ES-I3 (cell line): ENCODE measurements at regions not wholly inside any gene's neighbourhood (a gene's known extent, or its start where the extent isn't known, plus 50 kb on each side); places are given as distances from the start of the nearest gene placed in this dataset.

Source experiments
- H3K36me3 ChIP-seq: 2 replicates; pipeline ENCODE4 v1.6.1; 2013; ENCODE audit warnings: mild to moderate bottlenecking, low read length, control low read depth, moderate library complexity; ENCODE audit not compliant: insufficient read depth
- H3K4me1 ChIP-seq: 2 replicates; pipeline ENCODE4 v1.6.1; 2013; ENCODE audit warnings: mild to moderate bottlenecking, control low read depth, low read length; ENCODE audit not compliant: insufficient read depth
- H3K9ac ChIP-seq: 2 replicates; pipeline ENCODE4 v1.6.1; 2013; ENCODE audit warnings: low read depth, mild to moderate bottlenecking, low read length, moderate library complexity
- H3K9me3 ChIP-seq: 2 replicates; pipeline ENCODE4 v1.6.1; 2013; ENCODE audit warnings: mild to moderate bottlenecking, low read length, moderate library complexity; ENCODE audit not compliant: control insufficient read depth, insufficient read depth

- Histone ChIP-seq H3K4me1 (no peaks in the 10 kb centered on the region), H3K9ac (no peak overlapping the region), H3K9me3 (no peaks in the 10 kb centered on the region), H3K36me3 (no peaks in the 10 kb centered on the region)
Observed at GRCh38 chr6:141682391-141682790, 450.3 kb upstream of the GJE1 start.

DNA sequence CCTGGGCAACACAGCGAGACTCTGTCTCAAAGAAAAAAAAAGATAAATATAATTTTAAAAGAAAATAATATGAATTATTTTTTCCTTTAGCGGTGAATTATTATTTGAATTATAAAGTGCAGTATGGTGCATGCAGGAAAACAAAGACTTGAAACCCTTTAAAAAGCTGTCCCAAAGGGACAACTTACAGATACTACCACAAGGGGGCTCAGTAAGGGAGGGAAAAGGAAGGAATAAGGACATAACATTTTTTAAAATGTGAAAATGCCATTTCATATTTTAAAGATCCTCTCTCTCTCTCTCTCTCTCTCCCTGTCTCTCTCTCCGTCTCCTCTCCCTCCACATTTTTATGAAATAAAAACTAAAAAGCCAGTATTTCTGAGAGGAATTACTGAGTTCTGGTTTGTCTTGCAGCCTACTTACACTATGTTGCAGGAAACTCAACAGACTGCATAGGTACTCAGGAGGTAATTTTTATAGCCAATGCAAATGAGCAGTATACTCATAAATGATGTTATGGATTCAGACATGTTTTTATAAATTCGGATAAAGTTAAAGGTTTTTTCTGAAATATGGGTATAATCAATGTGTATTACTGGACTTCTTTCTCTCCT, 455.0 kb upstream of the GJE1 start:
- Histone ChIP-seq H3K36me3 (no peaks in the 10 kb centered on the region), H3K9me3 (no peaks in the 10 kb centered on the region), H3K4me1 (no peaks in the 10 kb centered on the region), H3K9ac (no peak overlapping the region)

DNA sequence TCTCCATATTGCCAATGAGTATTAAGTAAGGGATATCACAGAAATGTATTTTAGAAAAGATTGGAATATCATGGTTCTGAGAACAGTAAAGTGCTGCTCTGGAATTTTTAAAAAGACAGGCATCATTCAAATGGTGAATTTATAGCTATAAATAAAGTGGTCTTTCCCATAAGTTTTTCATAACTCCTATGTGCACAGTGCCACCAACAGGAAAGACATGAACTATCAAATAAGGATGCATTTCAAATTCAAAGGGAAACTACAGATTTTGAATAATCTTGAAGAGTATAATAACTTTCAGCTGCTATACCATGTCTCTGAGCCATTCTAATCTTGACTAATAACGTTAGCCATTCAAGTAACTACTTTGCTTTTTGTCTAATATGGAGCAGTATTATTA, 456.8 kb upstream of the GJE1 start:
- Histone ChIP-seq H3K9ac (no peak overlapping the region), H3K4me1 (no peaks in the 10 kb centered on the region), H3K9me3 (no peaks in the 10 kb centered on the region), H3K36me3 (no peaks in the 10 kb centered on the region)

GRCh38 chr6:141669141-141669540, 463.6 kb upstream of the GJE1 start:
- Histone ChIP-seq H3K9me3 (no peaks in the 10 kb centered on the region), H3K4me1 (no peaks in the 10 kb centered on the region)

DNA sequence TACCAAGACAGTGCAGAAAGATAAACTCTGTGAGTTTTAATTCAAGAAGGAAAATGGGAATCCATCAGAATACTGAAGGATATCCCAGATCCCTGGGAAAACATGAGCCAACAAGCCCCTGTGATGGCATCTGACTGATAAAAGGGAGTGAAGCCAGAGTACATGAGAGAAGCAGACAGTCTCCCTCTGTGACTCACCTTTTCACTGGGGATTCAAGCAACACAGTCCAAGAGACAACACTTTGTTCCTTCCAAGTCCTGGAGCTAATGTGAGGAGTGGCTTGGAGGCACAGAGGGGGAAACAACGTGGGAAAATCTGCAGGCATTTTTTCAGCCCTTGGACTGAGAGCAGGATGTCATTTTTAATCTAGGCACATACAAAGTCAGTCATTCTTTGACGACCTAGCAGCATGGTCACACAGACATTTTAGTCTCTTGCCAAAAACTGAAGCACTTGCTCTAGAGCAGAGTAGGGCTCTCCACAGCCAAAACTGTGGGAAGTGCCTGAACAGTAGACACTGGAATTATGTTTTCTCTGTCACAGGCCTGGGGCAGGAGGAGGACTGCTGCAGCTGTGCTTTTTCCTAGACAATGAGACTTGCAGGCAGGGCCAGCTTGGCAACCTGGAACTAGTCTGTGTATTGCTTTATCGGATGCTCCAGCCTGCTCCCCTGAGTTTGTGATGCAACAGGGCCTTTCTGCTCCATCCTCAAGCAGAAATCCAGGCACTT, 465.0 kb upstream of the GJE1 start:
- no peaks in the 10 kb centered on the region for H3K4me1 ChIP-seq
- H3K36me3 ChIP-seq = no peaks in the 10 kb centered on the region
- no peak overlapping the region for H3K9ac ChIP-seq
- H3K9me3 ChIP-seq = no peaks in the 10 kb centered on the region

More at GRCh38 chr6:141669141-141669540, 463.6 kb upstream of the GJE1 start:
- Histone ChIP-seq H3K9ac (no peak overlapping the region), H3K36me3 (no peaks in the 10 kb centered on the region)

DNA sequence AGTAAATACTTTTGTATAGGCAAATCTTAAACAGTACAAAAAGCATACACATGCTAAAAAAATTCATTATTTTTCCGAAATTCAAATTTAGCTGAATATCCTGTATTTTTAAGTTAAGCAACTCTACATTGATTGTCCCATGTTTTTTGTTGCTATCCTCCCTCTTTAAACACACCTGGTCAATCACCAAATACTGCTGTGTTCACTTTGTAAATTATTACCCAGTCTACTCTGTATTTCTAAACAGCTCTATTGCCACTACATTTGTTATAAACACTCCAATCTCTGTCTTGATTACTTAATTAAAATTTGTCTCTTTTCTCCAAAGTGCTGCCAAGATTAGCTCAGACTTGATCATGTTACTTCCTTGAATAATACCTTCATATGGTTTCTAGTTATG, 466.5 kb upstream of the GJE1 start:
- Histone ChIP-seq H3K4me1 (no peaks in the 10 kb centered on the region), H3K9ac (no peak overlapping the region), H3K36me3 (no peaks in the 10 kb centered on the region)

DNA sequence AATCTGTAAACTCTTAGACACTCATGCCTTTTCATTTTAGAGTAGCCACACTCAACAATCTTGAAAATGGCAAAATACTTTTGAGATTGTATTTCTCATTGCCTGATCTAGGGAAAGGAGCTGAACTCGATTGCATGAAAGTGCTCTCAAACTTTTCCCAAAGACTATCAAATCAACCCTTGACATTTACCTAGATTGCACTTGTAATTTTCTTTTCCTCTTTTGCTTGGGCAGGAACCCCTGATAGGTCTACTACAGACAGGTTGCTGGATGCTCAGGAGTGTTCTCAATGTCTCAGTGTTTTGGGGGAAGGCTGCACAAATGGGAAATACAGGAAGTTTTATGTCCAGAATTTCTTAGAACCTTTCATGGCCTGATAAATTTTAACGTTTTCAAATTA, 468.0 kb upstream of the GJE1 start:
- Histone ChIP-seq H3K9ac (no peak overlapping the region), H3K9me3 (no peaks in the 10 kb centered on the region), H3K36me3 (no peaks in the 10 kb centered on the region), H3K4me1 (no peaks in the 10 kb centered on the region)

More for the DNA sequence above, 466.5 kb upstream of the GJE1 start:
- no peaks in the 10 kb centered on the region for H3K9me3 ChIP-seq

DNA sequence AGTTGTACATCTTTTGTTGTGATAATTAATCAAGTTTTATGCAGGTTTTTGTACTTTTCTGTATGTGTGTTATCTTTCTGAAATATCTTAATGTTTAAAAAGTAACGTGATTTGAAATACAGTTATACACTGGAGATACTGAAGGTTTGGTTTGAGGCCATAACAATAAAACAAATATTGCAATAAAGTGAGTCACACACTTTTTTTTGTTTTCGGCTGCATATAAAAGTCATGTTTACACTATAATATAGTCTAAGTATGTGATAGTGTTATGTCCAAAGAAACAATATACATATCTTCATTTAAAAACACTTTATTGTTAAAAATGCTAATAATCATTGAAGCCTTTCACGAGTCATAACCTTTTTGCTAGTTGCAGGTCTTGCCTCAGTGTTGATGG, 473.1 kb upstream of the GJE1 start:
- Histone ChIP-seq H3K9me3 (no peaks in the 10 kb centered on the region), H3K36me3 (no peaks in the 10 kb centered on the region), H3K4me1 (no peaks in the 10 kb centered on the region), H3K9ac (no peak overlapping the region)

- H3K36me3 ChIP-seq = no peaks in the 10 kb centered on the region
- H3K4me1 ChIP-seq = no peaks in the 10 kb centered on the region
- no peak overlapping the region for H3K9ac ChIP-seq
- H3K9me3 ChIP-seq = no peaks in the 10 kb centered on the region
Observed at GRCh38 chr6:141658696-141659095, 474.0 kb upstream of the GJE1 start.

GRCh38 chr6:141657812-141658211, 474.9 kb upstream of the GJE1 start:
- no peaks in the 10 kb centered on the region for H3K4me1 ChIP-seq
- H3K9ac ChIP-seq = no peak overlapping the region
- H3K9me3 ChIP-seq = no peaks in the 10 kb centered on the region
- no peaks in the 10 kb centered on the region for H3K36me3 ChIP-seq

- no peak overlapping the region for H3K9ac ChIP-seq
Observed at GRCh38 chr6:141653590-141653989, 479.1 kb upstream of the GJE1 start.

GRCh38 chr6:141641951-141642350, 490.8 kb upstream of the GJE1 start:
- no peaks in the 10 kb centered on the region for H3K36me3 ChIP-seq
- no peaks in the 10 kb centered on the region for H3K4me1 ChIP-seq
- H3K9me3 ChIP-seq = no peaks in the 10 kb centered on the region
- no peak overlapping the region for H3K9ac ChIP-seq

More at GRCh38 chr6:141653590-141653989, 479.1 kb upstream of the GJE1 start:
- Histone ChIP-seq H3K4me1 (no peaks in the 10 kb centered on the region), H3K9me3 (no peaks in the 10 kb centered on the region), H3K36me3 (no peaks in the 10 kb centered on the region)

GRCh38 chr6:141641406-141641805, 491.3 kb upstream of the GJE1 start:
- H3K36me3 ChIP-seq = no peaks in the 10 kb centered on the region
- H3K9ac ChIP-seq = no peak overlapping the region
- H3K4me1 ChIP-seq = no peaks in the 10 kb centered on the region
- H3K9me3 ChIP-seq = no peaks in the 10 kb centered on the region

- Histone ChIP-seq H3K4me1 (no peaks in the 10 kb centered on the region), H3K9me3 (no peaks in the 10 kb centered on the region), H3K9ac (no peak overlapping the region), H3K36me3 (no peaks in the 10 kb centered on the region)
Observed at GRCh38 chr6:141635621-141636020, 497.1 kb upstream of the GJE1 start.

DNA sequence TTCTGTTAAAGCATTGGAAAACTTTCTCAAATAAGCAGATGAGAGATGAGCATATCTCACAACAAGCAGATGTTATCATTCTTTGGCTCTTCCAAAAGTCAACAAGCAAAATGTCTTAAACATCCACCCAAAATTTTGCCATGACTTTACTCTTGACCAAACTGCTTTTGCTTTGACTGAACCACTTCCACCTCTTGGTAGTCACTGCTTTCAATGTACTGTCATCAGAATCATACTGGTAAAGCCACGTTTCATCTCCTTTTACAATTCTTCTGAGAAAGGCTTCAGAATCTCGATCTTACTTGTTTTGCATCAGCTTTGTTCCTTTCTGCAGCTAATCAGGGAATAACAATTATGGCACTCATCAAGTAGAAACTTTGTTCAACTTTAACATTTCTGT, 498.5 kb upstream of the GJE1 start:
- H3K4me1 ChIP-seq = no peaks in the 10 kb centered on the region
- H3K36me3 ChIP-seq = no peaks in the 10 kb centered on the region
- no peak overlapping the region for H3K9ac ChIP-seq
- no peaks in the 10 kb centered on the region for H3K9me3 ChIP-seq
